ENCODE measurements at regions not wholly inside any gene's neighbourhood (a gene's known extent, or its start where the extent isn't known, plus 50 kb on each side); places are given as distances from the start of the nearest gene placed in this dataset.

- FAIRE-seq: no peak
- no TSS peak for BruUV-seq (replicated peaks)
- Histone ChIP-seq H4K20me1 (ENCODE audit: control insufficient read depth, insufficient read depth) (no peaks in the 10 kb centered on the region), H3K4me1 (ENCODE audit: control insufficient read depth, insufficient read depth, low read length) (peaks cover 12% of the 10 kb centered on the region), H3K36me3 (ENCODE audit: control insufficient read depth in 2 of 2, insufficient read depth in 2 of 2, low read length in 1 of 2) (no peaks in the 10 kb centered on the region), H3K9ac (ENCODE audit: control insufficient read depth, insufficient read depth, low read length) (no peak overlapping the region), H3K27ac (ENCODE audit: control insufficient read depth, insufficient read depth) (no peak overlapping the region; the same call in none of the 2 replicates), H3K79me2 (ENCODE audit: control insufficient read depth, insufficient read depth, low read length) (no peaks in the 10 kb centered on the region), H2AFZ (ENCODE audit: control insufficient read depth, low read depth, low read length) (no peak overlapping the region), H3K4me3 (no peak overlapping the region), H3K9me3 (replicated peaks; ENCODE audit: control insufficient read depth, insufficient read depth, low read length) (no peaks in the 10 kb centered on the region), H3K27me3 (replicated peaks in 1 of 2; ENCODE audit: control insufficient read depth in 2 of 2, insufficient read depth in 2 of 2, low read length in 1 of 2) (no peaks in the 10 kb centered on the region), H3K4me2 (ENCODE audit: control insufficient read depth, insufficient read depth) (peak overlapping the region; percentile 56; the same call in 1 of the 2 replicates)
- intact Hi-C loops (cut with micrococcal nuclease; ENCODE audit: unreplicated experiment): loop anchor here (10.0 kb wide), 2 partner anchors 352 to 632 kb away; partner anchors contain the start of genes DMXL1 and TNFAIP8
- ATAC-seq: peak; percentile 91
- ChIA-PET SMC1A (ENCODE audit: uncharacterized antibody, unreplicated experiment) (interaction anchor here (0.8 kb wide), 1 partner anchor 23 kb away, joined by 3 read pairs; no protein-coding TSS in a partner anchor), RAD21 (ENCODE audit: unreplicated experiment) (no interaction called here), CTCF (no interaction called here), POLR2A (no interaction called here)
- in situ Hi-C loops (cut with MboI): no loop called here
- peak; percentile 69 for DNase-seq (ENCODE audit: low read depth, low spot score)
- peak; percentile 88 to 91 for TF ChIP-seq EP300 (IDR thresholded peaks at IDR 0.05; ENCODE audit: borderline replicate concordance in 1 of 2, control insufficient read depth in 1 of 2, low read depth in 2 of 2, low read length in 2 of 2)
- TF ChIP-seq HSF1 (IDR thresholded peaks at IDR 0.05; ENCODE audit: low read depth, low read length): no peak
- peak; percentile 42; the same call in 1 of the 2 replicates for TF ChIP-seq ATF2 (IDR thresholded peaks at IDR 0.05; ENCODE audit: low read length)
- TF ChIP-seq ZBTB4 (CRISPR knock-in tag; IDR thresholded peaks at IDR 0.05): no peak
- TF ChIP-seq NR2C1 (IDR thresholded peaks at IDR 0.05): peak; percentile 56
- TF ChIP-seq FOXK2 (IDR thresholded peaks at IDR 0.05): no peak
- TF ChIP-seq DPF2 (IDR thresholded peaks at IDR 0.05): peak; percentile 81; the same call in 1 of the 2 replicates
- no peak for TF ChIP-seq ZNF274 (IDR thresholded peaks at IDR 0.05; ENCODE audit: insufficient read depth, insufficient read length)
- peak; percentile 65 to 77 for TF ChIP-seq BHLHE40 (IDR thresholded peaks at IDR 0.05; ENCODE audit: borderline replicate concordance in 1 of 2, low read depth in 2 of 2, low read length in 1 of 2)
- no peak for TF ChIP-seq MLLT1 (IDR thresholded peaks at IDR 0.05)
- TF ChIP-seq EGR1 (IDR thresholded peaks at IDR 0.05; ENCODE audit: borderline replicate concordance in 1 of 2, low read depth in 2 of 2, low read length in 2 of 2): no peak
- no peak for TF ChIP-seq ZSCAN29 (IDR thresholded peaks at IDR 0.05)
- peak; percentile 49; the same call in 1 of the 2 replicates for TF ChIP-seq BMI1 (IDR thresholded peaks at IDR 0.05; ENCODE audit: borderline replicate concordance)
- TF ChIP-seq SUZ12 (IDR thresholded peaks at IDR 0.05; ENCODE audit: unreplicated experiment): no peak
- TF ChIP-seq GABPA (IDR thresholded peaks at IDR 0.05; ENCODE audit: low read depth): peak; percentile 30; the same call in 1 of the 2 replicates
- no peak for TF ChIP-seq NFYA (IDR thresholded peaks at IDR 0.05; ENCODE audit: borderline replicate concordance, low read depth, low read length)
- TF ChIP-seq MAX (IDR thresholded peaks at IDR 0.05; ENCODE audit: low read depth, low read length): no peak
- TF ChIP-seq ATF7 (IDR thresholded peaks at IDR 0.05; ENCODE audit: low read depth): peak; percentile 91
These were observed 265.4 kb downstream of the DTWD2 start for GRCh38 chr5:118723021-118723338.

All from GM12878 (cell line).